Gastrocnemius medialis (tissue), 4 donors: ENCODE measurements at regions not wholly inside any gene's neighbourhood (a gene's known extent, or its start where the extent isn't known, plus 50 kb on each side); places are given as distances from the start of the nearest gene placed in this dataset.

Experiments used
- ATAC-seq, 2 donors: fragments of 150-250 bp; one replicate each; pipeline ENCODE4 v1.9.1; 2016
- DNase-seq, 2 donors: peaks; one replicate each; pipeline ENCODE4 v3.0.0-alpha.2; 2019
- H3K27ac ChIP-seq, 4 donors: fragments of 200-600 bp; sonication (generic); 1 replicate in 1 of 4; 2 replicates in 3 of 4; pipeline ENCODE4 v1.5.1; 2016 to 2018; ENCODE audit warnings: mild to moderate bottlenecking in 2 of 4, moderate library complexity in 1 of 4
- H3K27me3 ChIP-seq, 3 donors: fragments of 200-600 bp; sonication (generic) in 2 of 3; 1 replicate in 1 of 3; 2 replicates in 2 of 3; pipeline versions ENCODE4 v1.5.1 to v1.6.0; 2016 to 2019; ENCODE audit warnings: mild to moderate bottlenecking in 1 of 3, moderate library complexity in 1 of 3
- H3K36me3 ChIP-seq, 2 donors: fragments of 200-600 bp; sonication (generic) in 1 of 2; one replicate each; pipeline ENCODE4 v1.5.1; 2017 to 2018
- H3K4me1 ChIP-seq, 2 donors: fragments of 200-600 bp; sonication (generic) in 1 of 2; one replicate each; pipeline ENCODE4 v1.5.1; 2016 to 2017; ENCODE audit warnings: mild to moderate bottlenecking in 2 of 2
- H3K4me3 ChIP-seq, 4 donors: fragments of 200-600 bp; sonication (generic) in 3 of 4; 1 replicate in 1 of 4; 2 replicates in 3 of 4; pipeline ENCODE4 v1.5.1; 2016 to 2019; ENCODE audit warnings: mild to moderate bottlenecking in 2 of 4
- H3K9me3 ChIP-seq, 3 donors: fragments of 200-600 bp; sonication (generic) in 2 of 3; 1 replicate in 1 of 3; 2 replicates in 2 of 3; pipeline ENCODE4 v1.5.1; 2016 to 2019
- CTCF ChIP-seq, 5 experiments: fragments of 450-650 bp in 3 of 5; fragments of 200-600 bp in 2 of 5; sonication (generic) in 2 of 5; IDR thresholded peaks in 4 of 5; conservative IDR thresholded peaks in 1 of 5; 1 replicate in 4 of 5; 2 replicates in 1 of 5; pipeline ENCODE4 v1.5.1; 2016 to 2019; ENCODE audit warnings: antibody characterized with exemption in 5 of 5, mild to moderate bottlenecking in 3 of 5, moderate library complexity in 3 of 5
- POLR2A ChIP-seq, 2 donors: fragments of 450-650 bp; IDR thresholded peaks; one replicate each; pipeline ENCODE4 v1.6.1; 2017; ENCODE audit warnings: antibody characterized with exemption in 2 of 2, mild to moderate bottlenecking in 2 of 2, moderate library complexity in 2 of 2
- in situ Hi-C, 4 donors: fragments of 200-750 bp; cut with MboI; loops; one replicate each; pipeline versions ENCODE4 v1.15.0 to v1.8.0; 2017; ENCODE audit warnings: low sequenced_read_pairs in 4 of 4
- intact Hi-C: fragments of 100-400 bp; cut with DNase I; formaldehyde crosslinking; loops from one replicate; pipeline ENCODE4 v1.15.1; 2023; ENCODE audit warnings: low total_unique reads

- no peaks in the 10 kb centered on the region for H3K4me1 ChIP-seq
- DNase-seq: no peak
- H3K36me3 ChIP-seq: no peaks in the 10 kb centered on the region
- H3K4me3 ChIP-seq: no peak overlapping the region
- H3K9me3 ChIP-seq: no peaks in the 10 kb centered on the region
- no peaks in the 10 kb centered on the region for H3K27me3 ChIP-seq
- no peak overlapping the region for H3K27ac ChIP-seq
- intact Hi-C loops (no loop called here), in situ Hi-C loops (no loop called here)
- ATAC-seq: no peak
- TF ChIP-seq CTCF (IDR thresholded peaks at IDR 0.05 in 4 of 5, conservative IDR thresholded peaks at IDR 0.05 in 1 of 5): no peak
- no peak for TF ChIP-seq POLR2A (IDR thresholded peaks at IDR 0.05)
These were observed 330.9 kb upstream of the CDH4 start for GRCh38 chr20:60921022-60921622.

- intact Hi-C loops: no loop called here
- Histone ChIP-seq H3K27ac (no peak overlapping the region), H3K27me3 (no peaks in the 10 kb centered on the region), H3K4me1 (no peaks in the 10 kb centered on the region), H3K4me3 (no peak overlapping the region), H3K36me3 (no peaks in the 10 kb centered on the region), H3K9me3 (no peaks in the 10 kb centered on the region)
- ATAC-seq (no peak), DNase-seq (no peak)
- TF ChIP-seq POLR2A (IDR thresholded peaks at IDR 0.05) (no peak), CTCF (IDR thresholded peaks at IDR 0.05 in 4 of 5, conservative IDR thresholded peaks at IDR 0.05 in 1 of 5) (no peak)
- in situ Hi-C loops: no loop called here
These were observed 325.2 kb upstream of the CDH4 start for GRCh38 chr20:60926831-60927230.

GRCh38 chr20:60928341-60928740 lies 323.7 kb upstream of the CDH4 start:
- Histone ChIP-seq H3K9me3 (no peaks in the 10 kb centered on the region), H3K27ac (no peak overlapping the region), H3K4me3 (no peak overlapping the region), H3K36me3 (no peaks in the 10 kb centered on the region), H3K27me3 (no peaks in the 10 kb centered on the region), H3K4me1 (no peaks in the 10 kb centered on the region)
- ATAC-seq: no peak
- intact Hi-C loops (no loop called here), in situ Hi-C loops (no loop called here)
- TF ChIP-seq CTCF (IDR thresholded peaks at IDR 0.05 in 4 of 5, conservative IDR thresholded peaks at IDR 0.05 in 1 of 5): no peak
- TF ChIP-seq POLR2A (IDR thresholded peaks at IDR 0.05): no peak
- DNase-seq: no peak

- no peak overlapping the region for H3K4me3 ChIP-seq
- H3K9me3 ChIP-seq: no peaks in the 10 kb centered on the region
- no peak for ATAC-seq
- intact Hi-C loops: no loop called here
- no peak for DNase-seq
- H3K27ac ChIP-seq: no peak overlapping the region
- TF ChIP-seq POLR2A (IDR thresholded peaks at IDR 0.05) (no peak), CTCF (IDR thresholded peaks at IDR 0.05 in 4 of 5, conservative IDR thresholded peaks at IDR 0.05 in 1 of 5) (no peak)
- H3K36me3 ChIP-seq: no peaks in the 10 kb centered on the region
- in situ Hi-C loops: no loop called here
- H3K4me1 ChIP-seq: no peaks in the 10 kb centered on the region
- no peaks in the 10 kb centered on the region for H3K27me3 ChIP-seq
These were observed 321.9 kb upstream of the CDH4 start for GRCh38 chr20:60930023-60930790.
